ENCODE measurements at regions not wholly inside any gene's neighbourhood (a gene's known extent, or its start where the extent isn't known, plus 50 kb on each side); places are given as distances from the start of the nearest gene placed in this dataset.

- Histone ChIP-seq H3K9ac (ENCODE audit: low read depth in 1 of 2, low read length in 2 of 2) (no peak overlapping the region), H3K9me3 (ENCODE audit: control insufficient read depth in 2 of 2, low read length in 2 of 2) (peaks cover 0 to 4% of the 10 kb centered on the region in 2 donors), H3K36me3 (ENCODE audit: control insufficient read depth in 2 of 2, insufficient read depth in 2 of 2, low read length in 2 of 2) (no peaks in the 10 kb centered on the region), H3K27ac (ENCODE audit: low read depth in 2 of 2, low read length in 2 of 2) (no peak overlapping the region), H3K4me1 (ENCODE audit: control insufficient read depth in 2 of 2, insufficient read depth in 2 of 2, low read length in 2 of 2) (no peaks in the 10 kb centered on the region), H3K4me3 (ENCODE audit: low read length in 2 of 2) (no peak overlapping the region), H3K27me3 (ENCODE audit: control insufficient read depth in 2 of 2, insufficient read depth in 2 of 2, low read length in 2 of 2) (no peaks in the 10 kb centered on the region)
Observed at GRCh38 chr4:163875327-163875726, 380.8 kb downstream of the TMA16 start.

- Histone ChIP-seq H3K4me1 (ENCODE audit: control insufficient read depth in 2 of 2, insufficient read depth in 2 of 2, low read length in 2 of 2) (no peaks in the 10 kb centered on the region), H3K36me3 (ENCODE audit: control insufficient read depth in 2 of 2, insufficient read depth in 2 of 2, low read length in 2 of 2) (no peaks in the 10 kb centered on the region), H3K27me3 (ENCODE audit: control insufficient read depth in 2 of 2, insufficient read depth in 2 of 2, low read length in 2 of 2) (no peaks in the 10 kb centered on the region), H3K4me3 (ENCODE audit: low read length in 2 of 2) (no peak overlapping the region), H3K9ac (ENCODE audit: low read depth in 1 of 2, low read length in 2 of 2) (no peak overlapping the region), H3K9me3 (ENCODE audit: control insufficient read depth in 2 of 2, low read length in 2 of 2) (peaks cover 0 to 4% of the 10 kb centered on the region in 2 donors), H3K27ac (ENCODE audit: low read depth in 2 of 2, low read length in 2 of 2) (no peak overlapping the region)
Observed at GRCh38 chr4:163878336-163879121, 384.0 kb downstream of the TMA16 start.

- H3K9ac ChIP-seq (ENCODE audit: low read depth in 1 of 2, low read length in 2 of 2): no peak overlapping the region
- no peaks in the 10 kb centered on the region for H3K4me1 ChIP-seq (ENCODE audit: control insufficient read depth in 2 of 2, insufficient read depth in 2 of 2, low read length in 2 of 2)
- H3K36me3 ChIP-seq (ENCODE audit: control insufficient read depth in 2 of 2, insufficient read depth in 2 of 2, low read length in 2 of 2): no peaks in the 10 kb centered on the region
Observed at GRCh38 chr4:163892417-163892816, 397.9 kb downstream of the TMA16 start.

GRCh38 chr4:163895378-163896005 lies 401.0 kb downstream of the TMA16 start:
- Histone ChIP-seq H3K27ac (ENCODE audit: low read depth in 2 of 2, low read length in 2 of 2) (no peak overlapping the region), H3K9ac (ENCODE audit: low read depth in 1 of 2, low read length in 2 of 2) (no peak overlapping the region), H3K27me3 (ENCODE audit: control insufficient read depth in 2 of 2, insufficient read depth in 2 of 2, low read length in 2 of 2) (no peaks in the 10 kb centered on the region), H3K36me3 (ENCODE audit: control insufficient read depth in 2 of 2, insufficient read depth in 2 of 2, low read length in 2 of 2) (no peaks in the 10 kb centered on the region), H3K9me3 (ENCODE audit: control insufficient read depth in 2 of 2, low read length in 2 of 2) (peaks cover 0 to 3% of the 10 kb centered on the region in 2 donors), H3K4me1 (ENCODE audit: control insufficient read depth in 2 of 2, insufficient read depth in 2 of 2, low read length in 2 of 2) (no peaks in the 10 kb centered on the region), H3K4me3 (ENCODE audit: low read length in 2 of 2) (no peak overlapping the region)

More at GRCh38 chr4:163892417-163892816, 397.9 kb downstream of the TMA16 start:
- H3K9me3 ChIP-seq (ENCODE audit: control insufficient read depth in 2 of 2, low read length in 2 of 2): peaks cover 0 to 3% of the 10 kb centered on the region in 2 donors
- H3K4me3 ChIP-seq (ENCODE audit: low read length in 2 of 2): no peak overlapping the region
- no peaks in the 10 kb centered on the region for H3K27me3 ChIP-seq (ENCODE audit: control insufficient read depth in 2 of 2, insufficient read depth in 2 of 2, low read length in 2 of 2)
- H3K27ac ChIP-seq (ENCODE audit: low read depth in 2 of 2, low read length in 2 of 2): no peak overlapping the region

GRCh38 chr4:163901319-163901718 lies 406.8 kb downstream of the TMA16 start:
- H3K9me3 ChIP-seq (ENCODE audit: control insufficient read depth in 2 of 2, low read length in 2 of 2): no peaks in the 10 kb centered on the region
- no peak overlapping the region for H3K9ac ChIP-seq (ENCODE audit: low read depth in 1 of 2, low read length in 2 of 2)
- H3K4me3 ChIP-seq (ENCODE audit: low read length in 2 of 2): no peak overlapping the region
- no peaks in the 10 kb centered on the region for H3K27me3 ChIP-seq (ENCODE audit: control insufficient read depth in 2 of 2, insufficient read depth in 2 of 2, low read length in 2 of 2)
- H3K36me3 ChIP-seq (ENCODE audit: control insufficient read depth in 2 of 2, insufficient read depth in 2 of 2, low read length in 2 of 2): no peaks in the 10 kb centered on the region
- no peak overlapping the region for H3K27ac ChIP-seq (ENCODE audit: low read depth in 2 of 2, low read length in 2 of 2)
- no peaks in the 10 kb centered on the region for H3K4me1 ChIP-seq (ENCODE audit: control insufficient read depth in 2 of 2, insufficient read depth in 2 of 2, low read length in 2 of 2)

- no peaks in the 10 kb centered on the region for H3K36me3 ChIP-seq (ENCODE audit: control insufficient read depth in 2 of 2, insufficient read depth in 2 of 2, low read length in 2 of 2)
- H3K27me3 ChIP-seq (ENCODE audit: control insufficient read depth in 2 of 2, insufficient read depth in 2 of 2, low read length in 2 of 2): no peaks in the 10 kb centered on the region
- no peaks in the 10 kb centered on the region for H3K4me1 ChIP-seq (ENCODE audit: control insufficient read depth in 2 of 2, insufficient read depth in 2 of 2, low read length in 2 of 2)
- no peak overlapping the region for H3K27ac ChIP-seq (ENCODE audit: low read depth in 2 of 2, low read length in 2 of 2)
- no peak overlapping the region for H3K9ac ChIP-seq (ENCODE audit: low read depth in 1 of 2, low read length in 2 of 2)
- no peaks in the 10 kb centered on the region for H3K9me3 ChIP-seq (ENCODE audit: control insufficient read depth in 2 of 2, low read length in 2 of 2)
- no peak overlapping the region for H3K4me3 ChIP-seq (ENCODE audit: low read length in 2 of 2)
Observed at GRCh38 chr4:163902417-163902816, 407.9 kb downstream of the TMA16 start.

GRCh38 chr4:163911891-163912290 lies 417.4 kb downstream of the TMA16 start:
- Histone ChIP-seq H3K4me3 (ENCODE audit: low read length in 2 of 2) (no peak overlapping the region), H3K9me3 (ENCODE audit: control insufficient read depth in 2 of 2, low read length in 2 of 2) (no peaks in the 10 kb centered on the region), H3K27me3 (ENCODE audit: control insufficient read depth in 2 of 2, insufficient read depth in 2 of 2, low read length in 2 of 2) (no peaks in the 10 kb centered on the region), H3K36me3 (ENCODE audit: control insufficient read depth in 2 of 2, insufficient read depth in 2 of 2, low read length in 2 of 2) (no peaks in the 10 kb centered on the region), H3K9ac (ENCODE audit: low read depth in 1 of 2, low read length in 2 of 2) (no peak overlapping the region), H3K27ac (ENCODE audit: low read depth in 2 of 2, low read length in 2 of 2) (no peak overlapping the region), H3K4me1 (ENCODE audit: control insufficient read depth in 2 of 2, insufficient read depth in 2 of 2, low read length in 2 of 2) (no peaks in the 10 kb centered on the region)

- Histone ChIP-seq H3K4me3 (ENCODE audit: low read length in 2 of 2) (no peak overlapping the region), H3K4me1 (ENCODE audit: control insufficient read depth in 2 of 2, insufficient read depth in 2 of 2, low read length in 2 of 2) (no peaks in the 10 kb centered on the region)
Observed at GRCh38 chr4:163913571-163913970, 419.1 kb downstream of the TMA16 start.

GRCh38 chr4:163915896-163916295 lies 421.4 kb downstream of the TMA16 start:
- Histone ChIP-seq H3K27me3 (ENCODE audit: control insufficient read depth in 2 of 2, insufficient read depth in 2 of 2, low read length in 2 of 2) (no peaks in the 10 kb centered on the region), H3K4me3 (ENCODE audit: low read length in 2 of 2) (no peak overlapping the region)

More at GRCh38 chr4:163913571-163913970, 419.1 kb downstream of the TMA16 start:
- Histone ChIP-seq H3K9me3 (ENCODE audit: control insufficient read depth in 2 of 2, low read length in 2 of 2) (no peaks in the 10 kb centered on the region), H3K9ac (ENCODE audit: low read depth in 1 of 2, low read length in 2 of 2) (no peak overlapping the region), H3K27ac (ENCODE audit: low read depth in 2 of 2, low read length in 2 of 2) (no peak overlapping the region), H3K36me3 (ENCODE audit: control insufficient read depth in 2 of 2, insufficient read depth in 2 of 2, low read length in 2 of 2) (no peaks in the 10 kb centered on the region), H3K27me3 (ENCODE audit: control insufficient read depth in 2 of 2, insufficient read depth in 2 of 2, low read length in 2 of 2) (no peaks in the 10 kb centered on the region)

GRCh38 chr4:163920426-163920825 lies 425.9 kb downstream of the TMA16 start:
- no peak overlapping the region for H3K27ac ChIP-seq (ENCODE audit: low read depth in 2 of 2, low read length in 2 of 2)
- H3K4me1 ChIP-seq (ENCODE audit: control insufficient read depth in 2 of 2, insufficient read depth in 2 of 2, low read length in 2 of 2): no peaks in the 10 kb centered on the region
- no peaks in the 10 kb centered on the region for H3K27me3 ChIP-seq (ENCODE audit: control insufficient read depth in 2 of 2, insufficient read depth in 2 of 2, low read length in 2 of 2)
- no peak overlapping the region for H3K9ac ChIP-seq (ENCODE audit: low read depth in 1 of 2, low read length in 2 of 2)
- no peak overlapping the region for H3K4me3 ChIP-seq (ENCODE audit: low read length in 2 of 2)
- no peaks in the 10 kb centered on the region for H3K9me3 ChIP-seq (ENCODE audit: control insufficient read depth in 2 of 2, low read length in 2 of 2)
- no peaks in the 10 kb centered on the region for H3K36me3 ChIP-seq (ENCODE audit: control insufficient read depth in 2 of 2, insufficient read depth in 2 of 2, low read length in 2 of 2)

More at GRCh38 chr4:163915896-163916295, 421.4 kb downstream of the TMA16 start:
- Histone ChIP-seq H3K9ac (ENCODE audit: low read depth in 1 of 2, low read length in 2 of 2) (no peak overlapping the region), H3K36me3 (ENCODE audit: control insufficient read depth in 2 of 2, insufficient read depth in 2 of 2, low read length in 2 of 2) (no peaks in the 10 kb centered on the region), H3K9me3 (ENCODE audit: control insufficient read depth in 2 of 2, low read length in 2 of 2) (no peaks in the 10 kb centered on the region), H3K27ac (ENCODE audit: low read depth in 2 of 2, low read length in 2 of 2) (no peak overlapping the region), H3K4me1 (ENCODE audit: control insufficient read depth in 2 of 2, insufficient read depth in 2 of 2, low read length in 2 of 2) (no peaks in the 10 kb centered on the region)

Measured in mucosa of rectum (tissue), 2 donors.